ENCODE measurements at regions not wholly inside any gene's neighbourhood (a gene's known extent, or its start where the extent isn't known, plus 50 kb on each side); places are given as distances from the start of the nearest gene placed in this dataset.

DNA sequence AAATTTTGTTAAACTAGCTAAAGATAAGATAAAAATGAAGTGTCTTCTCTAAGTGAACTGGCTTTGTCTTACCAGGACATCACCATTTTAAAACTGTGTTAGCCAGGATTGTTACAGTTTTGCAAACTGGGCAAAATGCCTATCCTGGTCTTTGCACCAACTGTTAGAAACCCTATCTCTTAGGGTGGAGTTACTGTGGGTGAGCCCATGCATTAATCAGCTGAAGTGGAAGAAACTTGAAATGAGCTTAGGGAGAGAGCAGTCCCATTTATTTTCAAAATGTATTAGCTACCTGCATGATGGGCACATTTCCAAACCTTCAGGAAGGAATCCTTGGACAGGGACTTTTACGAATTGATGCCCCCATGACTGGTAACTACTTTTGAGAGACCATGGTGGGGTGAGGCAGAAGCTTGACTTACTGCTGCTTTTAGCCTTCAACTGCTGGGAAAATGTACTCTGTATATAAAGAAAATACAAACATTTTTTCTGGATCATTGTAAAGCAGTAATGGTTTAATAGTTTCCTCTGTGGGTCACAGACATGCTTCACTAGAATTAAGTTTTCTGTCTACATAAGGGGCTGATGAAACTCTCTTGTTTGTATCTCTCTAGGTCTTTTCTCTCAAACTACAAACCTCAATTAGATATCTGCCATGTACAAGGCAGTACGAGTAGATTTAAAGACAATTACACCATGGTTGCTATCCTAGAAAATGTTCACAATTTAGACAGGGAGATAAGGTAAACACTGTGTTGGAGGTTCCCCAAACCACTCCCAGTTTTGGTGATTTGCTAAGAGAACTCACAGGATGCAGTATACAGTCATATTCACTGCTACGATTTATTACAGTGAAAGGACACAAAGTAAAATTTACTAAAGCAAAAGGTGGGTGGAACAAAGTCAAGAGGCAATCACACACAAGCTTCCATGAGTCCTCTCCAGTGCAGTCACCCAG, 321.4 kb upstream of the MMADHC start:
- H3K27me3 ChIP-seq (replicated peaks; ENCODE audit: control insufficient read depth, insufficient read depth, low read length): no peaks in the 10 kb centered on the region
- no peak for DNase-seq (ENCODE audit: extremely low read depth, insufficient read length)
- no peaks in the 10 kb centered on the region for H3K36me3 ChIP-seq (ENCODE audit: control insufficient read depth, insufficient read depth, low read length)
- TF ChIP-seq, protein P1, sequence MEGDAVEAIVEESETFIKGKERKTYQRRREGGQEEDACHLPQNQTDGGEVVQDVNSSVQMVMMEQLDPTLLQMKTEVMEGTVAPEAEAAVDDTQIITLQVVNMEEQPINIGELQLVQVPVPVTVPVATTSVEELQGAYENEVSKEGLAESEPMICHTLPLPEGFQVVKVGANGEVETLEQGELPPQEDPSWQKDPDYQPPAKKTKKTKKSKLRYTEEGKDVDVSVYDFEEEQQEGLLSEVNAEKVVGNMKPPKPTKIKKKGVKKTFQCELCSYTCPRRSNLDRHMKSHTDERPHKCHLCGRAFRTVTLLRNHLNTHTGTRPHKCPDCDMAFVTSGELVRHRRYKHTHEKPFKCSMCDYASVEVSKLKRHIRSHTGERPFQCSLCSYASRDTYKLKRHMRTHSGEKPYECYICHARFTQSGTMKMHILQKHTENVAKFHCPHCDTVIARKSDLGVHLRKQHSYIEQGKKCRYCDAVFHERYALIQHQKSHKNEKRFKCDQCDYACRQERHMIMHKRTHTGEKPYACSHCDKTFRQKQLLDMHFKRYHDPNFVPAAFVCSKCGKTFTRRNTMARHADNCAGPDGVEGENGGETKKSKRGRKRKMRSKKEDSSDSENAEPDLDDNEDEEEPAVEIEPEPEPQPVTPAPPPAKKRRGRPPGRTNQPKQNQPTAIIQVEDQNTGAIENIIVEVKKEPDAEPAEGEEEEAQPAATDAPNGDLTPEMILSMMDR (IDR thresholded peaks at IDR 0.05; ENCODE audit: insufficient read depth, low read length, poor library complexity, severe bottlenecking): no peak
- H3K4me3 ChIP-seq (replicated peaks; ENCODE audit: low read depth, low read length): no peak overlapping the region

DNA sequence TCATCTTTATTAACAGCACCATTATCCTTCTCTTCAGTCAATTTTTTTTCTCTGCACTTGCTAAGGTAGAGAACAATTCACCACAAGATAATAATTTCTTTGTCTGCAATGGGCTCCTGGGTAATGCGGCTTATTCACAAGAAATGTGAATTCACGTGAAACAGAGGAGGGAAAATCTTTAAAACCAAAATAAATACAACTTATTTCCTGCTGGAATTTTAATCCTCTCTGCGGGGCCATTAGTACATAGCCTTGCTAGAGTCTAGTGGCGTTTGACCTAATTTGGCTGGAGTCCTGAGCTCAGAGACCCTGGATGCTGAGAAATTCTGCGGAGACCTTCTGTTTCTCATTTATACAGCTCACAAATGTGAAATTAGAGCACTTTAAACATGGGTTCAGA, 319.3 kb upstream of the MMADHC start:
- TF ChIP-seq, protein P1 (IDR thresholded peaks at IDR 0.05; ENCODE audit: insufficient read depth, low read length, poor library complexity, severe bottlenecking): no peak
- DNase-seq (ENCODE audit: extremely low read depth, insufficient read length): no peak
- H3K36me3 ChIP-seq (ENCODE audit: control insufficient read depth, insufficient read depth, low read length): no peaks in the 10 kb centered on the region
- no peak overlapping the region for H3K4me3 ChIP-seq (replicated peaks; ENCODE audit: low read depth, low read length)
- H3K27me3 ChIP-seq (replicated peaks; ENCODE audit: control insufficient read depth, insufficient read depth, low read length): no peaks in the 10 kb centered on the region

DNA sequence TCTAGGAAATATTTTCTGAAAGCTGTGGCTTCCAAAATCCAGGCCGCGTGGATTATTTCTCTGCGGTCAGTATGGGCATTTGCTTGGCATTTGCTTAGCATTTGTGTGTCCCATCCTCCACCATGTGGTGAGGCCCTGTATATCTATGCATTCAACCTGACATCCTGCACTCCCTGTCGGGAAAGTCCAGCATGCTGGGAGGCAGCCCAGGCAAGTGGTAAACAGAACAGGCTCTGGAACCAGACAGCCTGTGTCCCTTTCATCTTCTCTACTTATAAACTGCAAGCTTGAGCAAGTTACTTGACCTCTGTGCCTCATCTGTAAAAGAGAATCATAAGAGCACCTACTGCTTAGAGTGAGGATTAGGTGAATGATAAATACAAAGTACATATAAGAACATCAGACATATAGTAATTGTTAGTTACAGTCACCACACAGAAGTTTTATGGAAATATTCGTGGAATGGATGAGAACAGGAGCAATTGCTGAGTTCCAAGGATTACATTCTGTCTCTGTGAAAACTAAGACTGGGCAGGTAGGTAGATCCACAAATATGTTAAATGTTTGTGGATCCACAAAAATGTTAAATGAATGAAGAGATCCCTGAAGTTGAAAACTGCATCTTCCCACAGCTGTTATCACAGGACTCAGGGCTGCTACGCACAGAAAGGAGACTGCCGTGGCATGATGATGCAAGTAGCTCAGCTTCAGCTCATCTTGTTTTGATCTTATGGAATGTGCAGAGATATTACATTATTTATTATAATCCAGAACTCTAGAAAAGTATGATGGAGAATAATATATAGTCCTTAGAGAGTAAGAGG, 317.0 kb upstream of the MMADHC start:
- DNase-seq (ENCODE audit: extremely low read depth, insufficient read length): no peak
- H3K36me3 ChIP-seq (ENCODE audit: control insufficient read depth, insufficient read depth, low read length): no peaks in the 10 kb centered on the region
- no peaks in the 10 kb centered on the region for H3K27me3 ChIP-seq (replicated peaks; ENCODE audit: control insufficient read depth, insufficient read depth, low read length)
- TF ChIP-seq, protein P1 (IDR thresholded peaks at IDR 0.05; ENCODE audit: insufficient read depth, low read length, poor library complexity, severe bottlenecking): no peak
- no peak overlapping the region for H3K4me3 ChIP-seq (replicated peaks; ENCODE audit: low read depth, low read length)

DNA sequence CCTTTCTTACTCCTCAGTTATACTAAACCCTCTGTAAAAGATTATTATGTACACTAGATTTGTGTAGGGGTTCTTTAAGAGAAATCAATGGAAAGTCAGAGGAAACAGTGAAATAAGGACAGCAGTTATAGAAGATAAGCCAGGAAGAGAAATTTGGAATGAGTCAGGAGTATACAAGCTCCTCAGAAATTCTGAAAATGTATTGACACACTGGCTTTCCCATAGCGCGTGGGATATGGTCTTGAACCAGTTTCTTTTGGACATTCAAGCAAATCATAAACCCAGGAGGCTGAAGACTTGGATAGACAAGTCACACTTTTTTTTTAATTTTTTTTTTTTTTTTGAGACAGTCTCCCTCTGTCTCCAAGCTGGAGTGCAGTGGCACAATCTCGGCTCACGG, 316.1 kb upstream of the MMADHC start:
- DNase-seq (ENCODE audit: extremely low read depth, insufficient read length): no peak
- TF ChIP-seq, protein P1 (IDR thresholded peaks at IDR 0.05; ENCODE audit: insufficient read depth, low read length, poor library complexity, severe bottlenecking): no peak
- Histone ChIP-seq H3K36me3 (ENCODE audit: control insufficient read depth, insufficient read depth, low read length) (no peaks in the 10 kb centered on the region), H3K4me3 (replicated peaks; ENCODE audit: low read depth, low read length) (no peak overlapping the region), H3K27me3 (replicated peaks; ENCODE audit: control insufficient read depth, insufficient read depth, low read length) (no peaks in the 10 kb centered on the region)

DNA sequence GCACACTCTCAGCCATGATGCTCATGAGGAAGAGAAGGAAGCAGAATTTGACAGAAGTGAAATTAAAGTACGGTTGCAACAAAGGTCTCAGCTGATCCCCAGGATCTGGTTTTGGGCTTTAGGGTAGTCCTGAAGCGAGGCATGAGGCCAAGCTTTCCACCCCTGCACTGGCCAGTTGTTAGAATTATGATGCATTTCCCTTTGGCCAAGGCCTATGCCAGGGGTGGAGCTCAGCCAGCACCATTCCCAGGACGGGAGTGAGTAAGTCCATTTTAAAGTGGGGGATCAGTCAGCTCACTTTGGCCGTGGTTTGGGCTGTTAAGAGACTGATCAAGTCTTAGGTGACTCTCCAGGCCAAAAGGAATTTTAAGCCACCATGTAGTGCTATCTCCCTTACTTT, 314.5 kb upstream of the MMADHC start:
- no peak for DNase-seq (ENCODE audit: extremely low read depth, insufficient read length)
- TF ChIP-seq, protein P1 (IDR thresholded peaks at IDR 0.05; ENCODE audit: insufficient read depth, low read length, poor library complexity, severe bottlenecking): no peak
- no peaks in the 10 kb centered on the region for H3K36me3 ChIP-seq (ENCODE audit: control insufficient read depth, insufficient read depth, low read length)
- H3K27me3 ChIP-seq (replicated peaks; ENCODE audit: control insufficient read depth, insufficient read depth, low read length): no peaks in the 10 kb centered on the region
- H3K4me3 ChIP-seq (replicated peaks; ENCODE audit: low read depth, low read length): no peak overlapping the region
